Progenitor cell of endocrine pancreas (in vitro differentiated cells): ENCODE measurements at regions not wholly inside any gene's neighbourhood (a gene's known extent, or its start where the extent isn't known, plus 50 kb on each side); places are given as distances from the start of the nearest gene placed in this dataset.

ENCODE experiments used
- DNase-seq: peaks from one replicate; pipeline ENCODE4 v3.0.0; 2021; ENCODE audit warnings: low spot score; ENCODE audit not compliant: unreplicated experiment
- H3K27ac Mint-ChIP-seq: 2 replicates; pipeline ENCODE4 v1.8.0; 2021; ENCODE audit warnings: mild to moderate bottlenecking, moderate library complexity, mixed read lengths
- H3K27me3 Mint-ChIP-seq: 2 replicates; pipeline ENCODE4 v1.8.0; 2021; ENCODE audit warnings: mixed read lengths
- H3K36me3 Mint-ChIP-seq: 2 replicates; pipeline ENCODE4 v1.8.0; 2022; ENCODE audit warnings: mixed read lengths; ENCODE audit not compliant: insufficient read depth
- H3K4me1 Mint-ChIP-seq: 2 replicates; pipeline ENCODE4 v1.8.0; 2021; ENCODE audit warnings: low read depth, mixed read lengths
- H3K4me3 Mint-ChIP-seq: 2 replicates; pipeline ENCODE4 v1.8.0; 2021; ENCODE audit warnings: low read depth, mild to moderate bottlenecking, moderate library complexity, mixed read lengths
- H3K9me3 Mint-ChIP-seq: 2 replicates; pipeline ENCODE4 v1.8.0; 2021; ENCODE audit warnings: low read depth, mixed read lengths
- TF ChIP-seq, protein P1 (sequence below): fragments of 200-600 bp; sonication (generic); IDR thresholded peaks from one replicate; pipeline ENCODE4 v1.5.0; 2021; ENCODE audit warnings: antibody characterized with exemption, mild to moderate bottlenecking; ENCODE audit not compliant: unreplicated experiment

DNA sequence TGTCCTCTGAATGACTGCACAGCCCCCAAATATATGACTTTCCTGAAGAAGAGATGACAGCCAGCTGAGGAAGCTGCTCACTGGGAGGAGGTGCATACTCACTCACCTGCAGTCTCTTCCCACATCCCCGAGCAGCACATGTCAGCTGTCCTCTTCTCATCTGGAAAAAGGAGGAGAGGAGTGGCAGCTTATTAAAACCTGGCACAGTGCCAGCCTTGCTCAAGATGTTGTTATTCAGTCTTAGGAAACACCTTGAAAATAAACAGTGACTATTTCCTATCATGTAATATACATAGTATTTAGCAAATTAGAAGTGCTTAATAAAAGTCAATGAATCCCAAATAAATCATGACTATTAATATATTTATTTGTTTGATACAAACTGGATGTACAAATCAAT is 232.9 kb downstream of the EPM2A start:
- no peaks in the 10 kb centered on the region for H3K27me3 Mint-ChIP-seq
- H3K4me1 Mint-ChIP-seq = peaks cover 3% of the 10 kb centered on the region
- DNase-seq = no peak
- no peaks in the 10 kb centered on the region for H3K36me3 Mint-ChIP-seq
- TF ChIP-seq, protein P1, sequence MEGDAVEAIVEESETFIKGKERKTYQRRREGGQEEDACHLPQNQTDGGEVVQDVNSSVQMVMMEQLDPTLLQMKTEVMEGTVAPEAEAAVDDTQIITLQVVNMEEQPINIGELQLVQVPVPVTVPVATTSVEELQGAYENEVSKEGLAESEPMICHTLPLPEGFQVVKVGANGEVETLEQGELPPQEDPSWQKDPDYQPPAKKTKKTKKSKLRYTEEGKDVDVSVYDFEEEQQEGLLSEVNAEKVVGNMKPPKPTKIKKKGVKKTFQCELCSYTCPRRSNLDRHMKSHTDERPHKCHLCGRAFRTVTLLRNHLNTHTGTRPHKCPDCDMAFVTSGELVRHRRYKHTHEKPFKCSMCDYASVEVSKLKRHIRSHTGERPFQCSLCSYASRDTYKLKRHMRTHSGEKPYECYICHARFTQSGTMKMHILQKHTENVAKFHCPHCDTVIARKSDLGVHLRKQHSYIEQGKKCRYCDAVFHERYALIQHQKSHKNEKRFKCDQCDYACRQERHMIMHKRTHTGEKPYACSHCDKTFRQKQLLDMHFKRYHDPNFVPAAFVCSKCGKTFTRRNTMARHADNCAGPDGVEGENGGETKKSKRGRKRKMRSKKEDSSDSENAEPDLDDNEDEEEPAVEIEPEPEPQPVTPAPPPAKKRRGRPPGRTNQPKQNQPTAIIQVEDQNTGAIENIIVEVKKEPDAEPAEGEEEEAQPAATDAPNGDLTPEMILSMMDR = no peak
- no peak overlapping the region for H3K27ac Mint-ChIP-seq
- H3K4me3 Mint-ChIP-seq = no peak overlapping the region
- peaks cover 8% of the 10 kb centered on the region for H3K9me3 Mint-ChIP-seq

DNA sequence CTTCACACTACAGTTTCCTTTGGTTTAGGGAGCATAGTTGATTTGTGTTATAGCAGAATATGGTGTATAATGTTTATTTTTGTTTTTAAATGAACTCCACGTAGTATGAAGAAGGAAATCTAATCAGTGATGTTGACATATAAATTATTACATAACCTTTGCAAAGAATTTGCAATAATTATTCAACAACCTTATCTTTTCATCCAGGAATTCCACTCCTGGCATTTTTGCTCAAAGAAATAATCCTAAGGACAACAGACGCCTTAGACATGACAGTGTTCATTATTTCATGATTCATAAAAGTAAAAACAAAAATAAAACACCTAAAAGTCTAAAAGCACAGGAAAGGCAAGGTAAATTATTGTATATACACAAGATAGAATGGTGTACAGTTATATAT is 229.2 kb downstream of the EPM2A start:
- TF ChIP-seq, protein P1 = no peak
- DNase-seq = no peak
- Mint-ChIP-seq H3K36me3 (peaks cover 7% of the 10 kb centered on the region), H3K27ac (no peak overlapping the region), H3K4me3 (no peak overlapping the region), H3K9me3 (peaks cover 32% of the 10 kb centered on the region), H3K4me1 (peaks cover 3% of the 10 kb centered on the region), H3K27me3 (no peaks in the 10 kb centered on the region)

DNA sequence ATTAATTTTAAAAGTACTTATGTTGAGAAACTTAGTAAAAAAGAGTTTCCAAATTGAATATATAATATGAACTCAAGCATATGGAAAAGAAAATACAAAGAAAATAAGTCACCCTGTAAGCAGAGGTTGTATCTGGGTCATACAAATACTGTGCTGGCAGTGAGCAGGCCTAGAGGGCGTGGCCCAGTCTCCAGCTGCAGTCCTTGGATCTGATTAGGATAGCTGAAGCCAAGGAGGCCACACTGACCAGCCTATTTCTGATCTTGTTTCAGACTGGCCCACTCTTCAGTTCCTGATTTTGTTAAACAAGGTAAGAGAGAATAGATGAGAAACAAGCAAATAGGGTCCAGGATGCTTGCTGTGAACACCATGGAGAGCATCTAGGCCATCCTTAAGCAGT is 228.8 kb downstream of the EPM2A start:
- Mint-ChIP-seq H3K4me1 (peaks cover 3% of the 10 kb centered on the region), H3K4me3 (no peak overlapping the region), H3K27ac (no peak overlapping the region), H3K9me3 (peaks cover 32% of the 10 kb centered on the region), H3K27me3 (no peaks in the 10 kb centered on the region), H3K36me3 (peaks cover 7% of the 10 kb centered on the region)
- DNase-seq = no peak
- TF ChIP-seq, protein P1 = no peak

DNA sequence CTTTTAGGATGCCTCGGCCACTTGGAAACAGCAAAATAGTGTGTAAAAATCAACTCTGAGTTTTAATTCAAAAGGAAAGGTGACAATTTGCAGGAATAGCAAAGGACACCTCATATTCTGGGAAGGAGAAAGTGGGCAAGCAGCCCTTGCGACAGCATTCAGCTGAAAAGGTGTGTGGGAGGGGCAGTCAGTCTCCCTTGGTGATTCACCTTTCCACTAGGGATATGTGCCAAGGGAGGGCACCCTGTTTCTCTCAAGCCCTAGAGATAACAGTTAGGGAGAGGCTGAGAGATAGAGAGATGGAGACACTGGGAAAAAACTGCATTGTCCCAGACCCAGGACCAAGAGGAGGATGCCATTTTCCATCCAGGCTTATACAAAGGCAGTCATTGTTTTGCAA is 228.1 kb downstream of the EPM2A start:
- Mint-ChIP-seq H3K4me3 (no peak overlapping the region), H3K9me3 (peaks cover 36% of the 10 kb centered on the region), H3K4me1 (peaks cover 3% of the 10 kb centered on the region), H3K36me3 (peaks cover 7% of the 10 kb centered on the region), H3K27ac (no peak overlapping the region), H3K27me3 (no peaks in the 10 kb centered on the region)
- TF ChIP-seq, protein P1 = no peak
- DNase-seq = no peak

DNA sequence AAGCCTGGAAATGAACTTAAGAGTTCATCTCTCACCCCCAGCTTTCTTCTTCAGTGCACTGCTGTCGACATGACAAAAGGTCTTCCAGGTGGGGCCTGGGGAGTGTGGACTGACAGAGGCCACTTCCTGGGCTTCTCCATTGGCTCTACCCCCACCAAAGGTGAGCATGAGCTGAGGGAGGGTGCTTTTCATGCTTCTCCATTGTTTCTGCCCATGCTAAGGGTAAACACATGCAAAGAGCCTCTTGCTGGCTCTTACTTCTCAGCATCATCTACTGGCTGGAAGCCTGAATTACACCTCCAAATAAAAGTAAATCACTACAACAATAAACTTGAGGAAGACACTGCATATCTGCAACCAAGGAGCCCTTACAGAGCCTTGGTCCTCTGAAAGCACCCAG is 227.2 kb downstream of the EPM2A start:
- Mint-ChIP-seq H3K9me3 (peaks cover 41% of the 10 kb centered on the region), H3K27ac (no peak overlapping the region), H3K36me3 (peaks cover 7% of the 10 kb centered on the region), H3K27me3 (no peaks in the 10 kb centered on the region), H3K4me3 (no peak overlapping the region), H3K4me1 (peaks cover 3% of the 10 kb centered on the region)
- DNase-seq = no peak
- TF ChIP-seq, protein P1 = no peak
